Calu3 (cell line): ENCODE measurements at regions not wholly inside any gene's neighbourhood (a gene's known extent, or its start where the extent isn't known, plus 50 kb on each side); places are given as distances from the start of the nearest gene placed in this dataset.

ENCODE experiments used
- BruUV-seq: library from RNA; stranded (reverse); fragments of 400-500 nt; replicated peaks from 2 replicates; lab custom pipeline; 2021; lab: Mats Ljungman, UMichigan
- CTCF ChIA-PET: fragments of 300-600 bp; sonication (Branson Sonifier 250); formaldehyde crosslinking; loops from one replicate; lab custom pipeline; 2022; ENCODE audit warnings: antibody characterized with exemption; lab: Charles Lee
- DNase-seq: peaks from one replicate; pipeline ENCODE4 v3.0.0; 2022
- H3K27ac Mint-ChIP-seq: one replicate; pipeline ENCODE4 v1.8.0; 2022; ENCODE audit warnings: mixed read lengths; ENCODE audit not compliant: unreplicated experiment
- H3K27me3 Mint-ChIP-seq: one replicate; pipeline ENCODE4 v1.8.0; 2022; ENCODE audit warnings: mixed read lengths; ENCODE audit not compliant: unreplicated experiment
- H3K36me3 Mint-ChIP-seq: one replicate; pipeline ENCODE4 v1.8.0; 2022; ENCODE audit warnings: mild to moderate bottlenecking, moderate library complexity, mixed read lengths; ENCODE audit not compliant: insufficient read depth, unreplicated experiment
- H3K4me1 Mint-ChIP-seq: one replicate; pipeline ENCODE4 v1.8.0; 2022; ENCODE audit warnings: mild to moderate bottlenecking, low read depth, mixed read lengths; ENCODE audit not compliant: unreplicated experiment
- H3K4me3 Mint-ChIP-seq: one replicate; pipeline ENCODE4 v1.8.0; 2022; ENCODE audit warnings: mild to moderate bottlenecking, low read depth, moderate library complexity, mixed read lengths; ENCODE audit not compliant: unreplicated experiment
- H3K9me3 Mint-ChIP-seq: one replicate; pipeline ENCODE4 v1.8.0; 2022; ENCODE audit warnings: low read depth, mixed read lengths; ENCODE audit not compliant: unreplicated experiment
- CTCF ChIP-seq: fragments of 200-600 bp; IDR thresholded peaks from one replicate; pipeline ENCODE4 v1.8.0; 2022; ENCODE audit warnings: antibody characterized with exemption; ENCODE audit not compliant: unreplicated experiment
- intact Hi-C: fragments of 100-400 bp; cut with micrococcal nuclease; formaldehyde crosslinking; loops from one replicate; pipeline ENCODE4 v1.10.0; 2022; ENCODE audit not compliant: unreplicated experiment

- no peaks in the 10 kb centered on the region for H3K9me3 Mint-ChIP-seq
- CTCF ChIA-PET, result interaction anchor here (0.6 kb wide), 1 partner anchor 436 kb away, joined by 4 read pairs; no protein-coding TSS in a partner anchor
- no peak overlapping the region for H3K4me3 Mint-ChIP-seq
- intact Hi-C loops, result no loop called here
- H3K27me3 Mint-ChIP-seq, result no peaks in the 10 kb centered on the region
- H3K4me1 Mint-ChIP-seq, result no peaks in the 10 kb centered on the region
- BruUV-seq, result no TSS peak
- no peak for TF ChIP-seq CTCF
- DNase-seq, result no peak
- H3K36me3 Mint-ChIP-seq, result no peaks in the 10 kb centered on the region
- no peak overlapping the region for H3K27ac Mint-ChIP-seq
Measured at GRCh38 chr20:52829111-52829510, 143.0 kb upstream of the TSHZ2 start.

DNA sequence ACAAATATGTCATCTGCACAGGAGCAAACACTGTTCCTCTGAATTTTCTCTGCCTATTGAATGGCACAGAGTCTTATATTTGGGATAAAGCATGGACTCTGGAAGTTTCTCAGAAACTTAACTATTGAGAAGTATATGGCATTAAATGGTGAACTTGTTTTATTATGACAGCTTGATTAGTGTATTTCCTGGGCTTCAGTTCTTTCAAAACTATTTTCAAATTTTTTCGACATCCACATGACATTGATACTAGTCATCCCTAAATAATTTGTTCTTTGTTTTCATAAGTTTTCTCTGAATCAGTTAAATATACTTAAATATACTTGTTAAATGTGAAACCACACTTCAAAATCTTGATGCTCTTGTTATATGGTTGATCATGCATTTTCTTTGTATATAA, 144.0 kb upstream of the TSHZ2 start:
- Mint-ChIP-seq H3K27ac (no peak overlapping the region), H3K4me1 (no peaks in the 10 kb centered on the region), H3K9me3 (no peaks in the 10 kb centered on the region), H3K4me3 (no peak overlapping the region), H3K36me3 (no peaks in the 10 kb centered on the region), H3K27me3 (no peaks in the 10 kb centered on the region)
- BruUV-seq, result no TSS peak
- intact Hi-C loops, result no loop called here
- TF ChIP-seq CTCF, result no peak
- CTCF ChIA-PET, result no interaction called here
- DNase-seq, result no peak

GRCh38 chr20:52826722-52827121, 145.4 kb upstream of the TSHZ2 start:
- no peak overlapping the region for H3K27ac Mint-ChIP-seq
- no TSS peak for BruUV-seq
- H3K9me3 Mint-ChIP-seq, result no peaks in the 10 kb centered on the region

GRCh38 chr20:52826321-52826720, 145.8 kb upstream of the TSHZ2 start:
- no peaks in the 10 kb centered on the region for H3K9me3 Mint-ChIP-seq
- no peak for TF ChIP-seq CTCF
- intact Hi-C loops, result no loop called here
- no peak overlapping the region for H3K27ac Mint-ChIP-seq
- no peak overlapping the region for H3K4me3 Mint-ChIP-seq
- no peaks in the 10 kb centered on the region for H3K4me1 Mint-ChIP-seq
- CTCF ChIA-PET, result no interaction called here
- no TSS peak for BruUV-seq
- DNase-seq, result no peak
- H3K36me3 Mint-ChIP-seq, result no peaks in the 10 kb centered on the region
- no peaks in the 10 kb centered on the region for H3K27me3 Mint-ChIP-seq

More at GRCh38 chr20:52826722-52827121, 145.4 kb upstream of the TSHZ2 start:
- H3K27me3 Mint-ChIP-seq, result no peaks in the 10 kb centered on the region
- no peak for TF ChIP-seq CTCF
- no peaks in the 10 kb centered on the region for H3K36me3 Mint-ChIP-seq
- H3K4me3 Mint-ChIP-seq, result no peak overlapping the region
- intact Hi-C loops, result no loop called here
- DNase-seq, result no peak
- CTCF ChIA-PET, result no interaction called here
- H3K4me1 Mint-ChIP-seq, result no peaks in the 10 kb centered on the region
